Kidney (tissue), 13 donors: ENCODE measurements at regions not wholly inside any gene's neighbourhood (a gene's known extent, or its start where the extent isn't known, plus 50 kb on each side); places are given as distances from the start of the nearest gene placed in this dataset.

Experiments used
- DNase-seq, 5 donors: peaks; one replicate each; pipeline ENCODE4 v3.0.0-alpha.2; 2013 to 2020
- FAIRE-seq: peaks from 2 replicates; lab custom pipeline; 2012; peaks lifted over from hg19 to GRCh38; lab: Jason Lieb, UNC
- H3K27ac ChIP-seq, 2 donors: one replicate each; pipeline ENCODE4 v1.7.0; 2013; ENCODE audit warnings: low read depth in 2 of 2, low read length in 2 of 2, inconsistent platforms in 1 of 2
- H3K27me3 ChIP-seq: one replicate; pipeline ENCODE4 v1.7.1; 2013; ENCODE audit warnings: low read length, inconsistent platforms; ENCODE audit not compliant: control insufficient read depth, insufficient read depth
- H3K36me3 ChIP-seq, 3 donors: one replicate each; pipeline versions ENCODE4 v1.7.0 to v1.7.1; 2013; ENCODE audit warnings: low read length in 3 of 3, control low read depth in 1 of 3, inconsistent platforms in 1 of 3; ENCODE audit not compliant: insufficient read depth in 3 of 3, control insufficient read depth in 2 of 3
- H3K4me1 ChIP-seq, 3 donors: one replicate each; pipeline versions ENCODE4 v1.7.0 to v1.7.1; 2013; ENCODE audit warnings: low read length in 3 of 3, inconsistent platforms in 1 of 3, low read depth in 1 of 3; ENCODE audit not compliant: control insufficient read depth in 2 of 3, insufficient read depth in 2 of 3
- H3K4me3 ChIP-seq, 3 donors: one replicate each; pipeline versions ENCODE4 v1.7.0 to v1.8.1; 2013; ENCODE audit warnings: low read length in 3 of 3, control low read depth in 1 of 3, inconsistent platforms in 1 of 3
- H3K9ac ChIP-seq, 3 donors: one replicate each; pipeline versions ENCODE4 v1.7.0 to v1.7.1; 2013; ENCODE audit warnings: low read length in 3 of 3, control low read depth in 1 of 3, inconsistent platforms in 1 of 3
- H3K9me3 ChIP-seq, 3 donors: one replicate each; pipeline versions ENCODE4 v1.7.0 to v1.7.1; 2013; ENCODE audit warnings: low read length in 3 of 3, control low read depth in 1 of 3, inconsistent platforms in 1 of 3; ENCODE audit not compliant: control insufficient read depth in 2 of 3, insufficient read depth in 1 of 3
- CTCF ChIP-seq: IDR thresholded peaks from 3 replicates; pipeline ENCODE4 v1.5.1; 2012; ENCODE audit warnings: mild to moderate bottlenecking, moderate library complexity, borderline replicate concordance; ENCODE audit not compliant: insufficient read depth; ENCODE audit errors: extremely low read depth
- intact Hi-C: fragments of 100-400 bp; cut with DNase I; formaldehyde crosslinking; loops from one replicate; pipeline ENCODE4 v1.11.1; 2022
- donor health status: control.
- donor health status: control.
- donor health status: control.
- donor health status: control.
- donor health status: control.
- donor health status: DM: yes; HTN: yes; CAD: no.
- donor health status: Normal renal cell carcinoma (clear cell type).

- FAIRE-seq (no peak), DNase-seq (no peak)
- H3K4me1 ChIP-seq: no peaks in the 10 kb centered on the region
- no peak overlapping the region for H3K27ac ChIP-seq
- intact Hi-C loops: no loop called here
- H3K9me3 ChIP-seq: peaks cover 0 to 6% (median 2%) of the 10 kb centered on the region in 3 donors
- H3K27me3 ChIP-seq: no peaks in the 10 kb centered on the region
- no peak for TF ChIP-seq CTCF
- H3K36me3 ChIP-seq: no peaks in the 10 kb centered on the region
- no peak overlapping the region for H3K9ac ChIP-seq
- no peak overlapping the region for H3K4me3 ChIP-seq
Measured at GRCh38 chr13:103568314-103568713, 502.1 kb upstream of the SLC10A2 start.

GRCh38 chr13:103557878-103558277 lies 491.7 kb upstream of the SLC10A2 start:
- Histone ChIP-seq H3K36me3 (no peaks in the 10 kb centered on the region), H3K4me3 (no peak overlapping the region), H3K27me3 (no peaks in the 10 kb centered on the region), H3K9me3 (no peaks in the 10 kb centered on the region), H3K9ac (no peak overlapping the region), H3K27ac (no peak overlapping the region), H3K4me1 (no peaks in the 10 kb centered on the region)
- intact Hi-C loops: no loop called here
- TF ChIP-seq CTCF: no peak
- FAIRE-seq: no peak
- no peak for DNase-seq

- FAIRE-seq (no peak), DNase-seq (no peak)
- H3K27me3 ChIP-seq: no peaks in the 10 kb centered on the region
- H3K9me3 ChIP-seq: no peaks in the 10 kb centered on the region
- H3K4me3 ChIP-seq: no peak overlapping the region
- no peaks in the 10 kb centered on the region for H3K4me1 ChIP-seq
- intact Hi-C loops: no loop called here
- no peak for TF ChIP-seq CTCF
- no peak overlapping the region for H3K27ac ChIP-seq
- no peak overlapping the region for H3K9ac ChIP-seq
- no peaks in the 10 kb centered on the region for H3K36me3 ChIP-seq
Measured at GRCh38 chr13:103556681-103557080, 490.5 kb upstream of the SLC10A2 start.

- Histone ChIP-seq H3K9me3 (peaks cover 0 to 7% (median 0%) of the 10 kb centered on the region in 3 donors), H3K9ac (no peak overlapping the region), H3K4me1 (no peaks in the 10 kb centered on the region), H3K27me3 (no peaks in the 10 kb centered on the region), H3K27ac (no peak overlapping the region), H3K36me3 (no peaks in the 10 kb centered on the region), H3K4me3 (no peak overlapping the region)
- intact Hi-C loops: no loop called here
- no peak for FAIRE-seq
- no peak for TF ChIP-seq CTCF
- DNase-seq: no peak
Measured at GRCh38 chr13:103547914-103548313, 481.7 kb upstream of the SLC10A2 start.
